UCSD-AML1 (cell line): ENCODE measurements at regions not wholly inside any gene's neighbourhood (a gene's known extent, or its start where the extent isn't known, plus 50 kb on each side); places are given as distances from the start of the nearest gene placed in this dataset.
"Not testable (repeated sequence)": the region's sequence is repeated elsewhere in the genome, so short reads cannot be mapped to it uniquely, and the experiment has no call there.

Source experiments
- DNase-seq: peaks from one replicate; lab custom pipeline; 2025; ENCODE audit not compliant: unreplicated experiment; lab: John Stamatoyannopoulos, UW

DNA sequence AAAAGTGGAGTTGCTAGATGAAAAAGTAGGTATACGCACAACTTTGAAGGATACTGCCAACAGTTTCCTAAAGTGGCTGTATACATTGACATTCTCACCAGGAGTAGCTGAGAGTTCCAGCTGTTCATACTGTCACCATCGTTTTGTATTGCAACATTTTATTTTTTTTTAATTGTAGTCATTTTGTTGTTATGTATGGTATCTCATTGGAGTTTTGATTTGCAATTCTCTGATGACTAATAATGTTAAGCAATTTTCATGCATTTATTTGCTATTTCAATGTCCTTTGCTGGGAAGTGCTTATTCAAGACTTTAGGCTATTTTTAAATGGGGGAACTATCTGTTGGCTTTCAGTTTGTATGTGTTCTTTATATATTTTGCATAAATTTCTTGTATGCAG lies 185.1 kb upstream of the TGFBR2 start:
- DNase-seq: no peak

DNA sequence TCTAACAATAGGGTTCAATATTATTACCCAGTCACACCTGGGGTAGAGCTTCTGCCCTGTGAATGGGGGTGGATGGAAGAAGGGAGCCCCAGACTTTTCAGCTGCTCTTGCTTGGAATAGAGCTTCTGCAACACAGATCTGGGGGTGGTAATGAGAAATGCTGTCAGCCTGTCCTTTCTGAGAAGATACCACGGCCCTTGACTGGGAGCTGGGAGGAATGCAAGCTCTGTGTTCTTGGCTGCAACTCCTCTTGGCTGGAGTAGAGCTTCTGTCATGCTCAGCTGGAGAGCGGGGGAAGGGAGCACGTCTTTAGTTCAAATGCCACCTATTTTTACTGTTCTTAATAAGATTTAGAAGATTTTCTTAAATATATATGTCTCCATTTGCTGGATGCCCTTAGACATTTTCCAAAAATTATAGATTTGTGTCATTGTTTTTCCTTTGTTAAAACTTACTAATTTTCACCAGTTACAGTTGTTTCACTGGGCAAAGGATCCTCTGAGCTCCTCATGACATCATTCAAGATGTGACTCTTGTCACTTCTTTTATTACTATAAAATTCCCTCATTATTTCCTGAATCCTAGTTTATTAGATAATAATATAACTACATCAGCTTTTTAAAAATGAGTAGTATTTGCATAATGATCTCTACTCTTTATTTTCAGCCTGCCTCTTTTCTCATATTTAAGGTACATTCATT lies 180.0 kb upstream of the TGFBR2 start:
- DNase-seq: no peak

DNA sequence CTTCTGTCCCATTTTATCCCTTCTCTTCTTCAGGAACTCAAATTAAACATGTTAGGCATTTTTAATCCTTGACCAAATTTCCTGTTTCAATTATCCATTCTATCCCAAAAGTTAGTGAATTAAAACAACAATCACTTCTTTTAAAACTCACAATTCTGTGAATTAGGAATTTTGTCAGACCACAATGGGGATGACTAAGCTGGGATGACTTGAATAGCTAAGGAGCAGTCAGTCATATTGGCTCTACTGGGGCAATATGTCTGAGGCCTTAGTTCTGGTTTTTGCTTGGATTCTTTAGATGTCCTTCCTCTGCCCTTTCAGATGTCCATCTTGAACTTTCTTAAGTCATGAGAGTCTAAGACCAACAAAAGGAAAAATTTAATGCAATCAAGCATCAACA lies 178.2 kb upstream of the TGFBR2 start:
- no peak for DNase-seq

DNA sequence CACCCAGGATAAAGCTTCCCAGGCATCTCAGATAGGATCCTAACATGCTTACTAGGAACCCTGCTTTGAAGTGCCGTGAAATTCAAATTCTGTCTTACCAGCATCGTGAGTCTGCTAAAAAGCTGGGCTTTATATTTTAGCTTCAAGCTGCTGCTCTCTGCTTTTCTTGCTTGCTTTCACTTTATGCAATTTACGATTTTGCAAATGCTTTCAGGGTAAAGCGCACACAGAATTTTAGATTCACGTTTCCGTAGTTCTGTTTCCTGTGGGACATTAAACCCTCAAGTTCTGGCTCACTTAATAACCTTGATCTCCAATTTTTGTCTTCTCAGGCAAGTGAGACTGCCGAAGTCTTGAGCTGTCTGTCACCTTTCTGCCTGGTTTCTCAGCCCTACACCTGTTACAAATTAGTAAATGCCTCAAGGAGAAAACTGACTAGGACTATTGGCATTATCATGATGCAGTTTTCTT lies 170.5 kb upstream of the TGFBR2 start:
- no peak for DNase-seq

DNA sequence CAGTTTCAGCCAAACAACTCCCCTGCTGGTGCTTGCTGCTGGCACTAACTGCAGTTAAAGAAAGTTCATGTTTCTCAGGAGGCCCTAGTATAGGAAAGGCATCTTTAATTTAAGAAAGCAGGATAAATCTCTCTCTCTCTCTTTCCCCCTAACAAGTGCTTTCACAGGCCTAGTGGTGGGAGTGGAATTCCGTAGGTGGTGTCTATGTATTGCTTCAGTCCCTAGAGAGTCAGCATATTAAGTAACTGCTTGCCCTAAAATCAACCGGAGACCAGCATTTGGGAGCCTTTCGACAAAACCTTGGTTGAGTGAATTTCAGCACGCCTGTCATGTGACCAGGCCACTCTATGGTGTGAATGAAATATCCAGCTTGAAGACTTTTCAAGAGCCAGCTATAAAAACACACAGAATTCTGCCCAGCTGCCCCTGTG lies 169.2 kb upstream of the TGFBR2 start:
- DNase-seq: no peak

DNA sequence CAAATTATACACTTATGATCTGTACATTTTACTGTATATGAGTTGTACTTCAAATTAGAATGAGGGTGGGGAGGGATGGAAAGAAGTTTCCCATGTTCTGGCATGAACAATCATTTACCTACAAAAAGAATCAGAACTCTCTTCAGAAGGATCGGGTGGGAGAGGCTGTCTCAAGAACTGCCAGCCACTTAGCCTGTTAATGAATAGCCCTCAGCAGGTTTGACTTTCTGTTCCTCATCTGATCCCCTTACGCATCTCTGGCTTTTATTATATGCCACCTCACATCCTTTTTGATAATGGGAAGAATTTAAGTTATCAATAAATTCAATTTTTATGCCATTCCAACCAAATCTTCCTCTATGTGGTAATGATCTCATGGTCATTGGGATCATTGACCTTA lies 168.3 kb upstream of the TGFBR2 start:
- DNase-seq: no peak

DNA sequence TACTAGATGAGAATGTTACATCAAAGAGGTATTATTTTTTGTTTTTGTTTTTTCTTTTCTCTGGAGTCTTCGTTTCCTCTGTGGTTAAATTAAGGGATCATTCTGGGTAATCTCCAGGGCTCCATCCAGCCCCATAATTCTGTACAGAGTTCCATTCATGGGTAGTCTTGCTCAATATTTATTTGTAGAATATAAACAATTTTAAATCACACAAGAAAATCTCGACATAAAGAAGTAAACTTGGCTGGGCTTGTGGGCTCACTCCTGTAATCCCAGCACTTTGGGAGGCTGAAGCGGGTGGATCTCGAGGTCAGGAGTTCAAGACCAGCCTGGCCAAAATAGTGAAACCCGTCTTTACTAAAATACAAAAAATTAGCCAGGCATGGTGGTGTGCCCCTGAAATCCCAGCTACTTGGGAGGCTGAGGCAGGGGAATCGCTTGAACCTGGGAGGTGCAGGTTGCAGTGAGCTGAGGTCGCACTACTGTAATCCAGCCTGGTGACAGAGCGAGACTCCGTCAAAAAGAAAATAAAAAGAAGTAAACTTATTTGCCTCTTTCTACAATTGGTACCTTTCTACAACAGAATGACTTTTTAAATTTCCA lies 166.8 kb upstream of the TGFBR2 start:
- no peak for DNase-seq

DNA sequence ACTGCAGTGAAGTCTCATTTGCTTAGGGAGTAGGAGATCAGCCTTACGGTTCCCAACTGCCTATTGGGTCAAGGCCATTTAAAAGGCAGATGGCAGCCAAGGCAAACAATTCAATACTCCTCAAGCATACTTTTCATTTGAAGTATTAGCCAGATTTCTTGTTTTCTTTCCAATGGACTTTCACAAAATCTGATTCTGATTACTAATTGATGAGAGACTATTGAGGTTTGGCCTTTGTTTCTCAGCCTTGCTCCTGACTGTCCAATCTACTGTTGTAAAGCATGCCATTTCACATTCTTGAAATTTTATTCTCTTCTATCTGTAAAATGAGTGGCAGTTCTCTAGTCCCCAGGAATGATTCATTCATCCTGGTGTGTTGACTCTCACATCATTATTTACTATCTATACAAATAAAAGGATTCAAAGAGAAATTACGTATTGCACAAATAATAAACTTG lies 166.2 kb upstream of the TGFBR2 start:
- no peak for DNase-seq

DNA sequence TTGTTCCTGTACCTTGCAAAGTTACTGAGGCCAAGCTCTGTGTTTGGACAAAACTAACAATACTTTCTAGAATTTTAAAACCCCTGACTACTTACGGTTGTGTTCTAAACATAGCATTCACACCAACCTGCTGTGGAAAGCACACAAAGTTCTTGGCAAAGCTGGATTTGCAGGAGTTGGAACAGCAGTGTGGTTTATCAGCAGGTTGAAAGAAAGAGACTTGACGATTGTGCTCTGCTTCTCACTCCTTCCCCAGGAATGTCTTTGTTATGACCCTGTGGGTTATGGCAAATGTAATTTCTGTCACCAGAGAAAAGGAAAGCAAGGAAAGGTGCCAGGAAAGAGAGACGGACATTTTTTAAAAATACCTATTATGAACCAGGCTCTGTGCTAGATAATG lies 165.5 kb upstream of the TGFBR2 start:
- DNase-seq: no peak

DNA sequence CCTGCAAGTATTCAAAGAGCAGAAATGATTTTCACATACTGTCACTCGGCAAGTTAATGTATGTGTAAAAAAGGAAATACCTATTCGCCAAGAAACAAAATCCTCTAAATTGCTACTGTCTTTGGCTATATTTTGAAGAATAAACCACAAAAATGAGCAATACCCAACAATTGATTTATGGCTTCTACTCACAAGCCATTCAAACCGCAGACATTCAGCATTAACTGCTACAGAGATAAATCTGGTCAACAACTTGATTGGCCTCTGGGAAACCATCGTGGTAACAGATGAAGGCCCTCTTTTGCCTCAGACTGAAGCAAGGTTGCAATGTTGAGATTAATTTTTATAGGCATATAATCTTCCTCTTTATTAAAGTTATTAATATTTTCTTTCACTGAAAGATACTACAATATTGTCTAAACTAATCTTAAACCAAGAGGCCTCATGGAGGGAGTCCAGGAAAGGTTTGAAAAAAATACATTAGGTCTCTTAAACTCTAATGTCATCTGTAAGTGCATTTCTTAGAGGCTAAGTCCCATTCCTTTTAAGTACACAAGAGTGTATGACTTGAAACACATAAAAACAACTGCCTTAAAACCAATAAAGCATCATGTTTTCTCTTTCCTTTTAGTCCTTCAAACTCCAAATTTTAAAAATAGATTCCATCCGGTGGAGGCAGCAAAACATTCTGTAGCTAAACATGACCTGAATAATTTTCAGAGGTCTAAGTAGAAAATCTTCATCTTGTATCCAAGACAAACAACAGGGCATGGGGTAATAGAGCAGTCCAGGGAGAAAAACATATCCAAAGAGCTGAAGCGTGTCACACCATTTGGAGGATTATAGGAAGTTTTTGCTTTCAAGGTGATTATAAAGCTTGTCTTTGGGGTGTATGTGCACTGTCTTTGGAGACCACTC lies 162.4 kb upstream of the TGFBR2 start:
- no peak for DNase-seq

DNA sequence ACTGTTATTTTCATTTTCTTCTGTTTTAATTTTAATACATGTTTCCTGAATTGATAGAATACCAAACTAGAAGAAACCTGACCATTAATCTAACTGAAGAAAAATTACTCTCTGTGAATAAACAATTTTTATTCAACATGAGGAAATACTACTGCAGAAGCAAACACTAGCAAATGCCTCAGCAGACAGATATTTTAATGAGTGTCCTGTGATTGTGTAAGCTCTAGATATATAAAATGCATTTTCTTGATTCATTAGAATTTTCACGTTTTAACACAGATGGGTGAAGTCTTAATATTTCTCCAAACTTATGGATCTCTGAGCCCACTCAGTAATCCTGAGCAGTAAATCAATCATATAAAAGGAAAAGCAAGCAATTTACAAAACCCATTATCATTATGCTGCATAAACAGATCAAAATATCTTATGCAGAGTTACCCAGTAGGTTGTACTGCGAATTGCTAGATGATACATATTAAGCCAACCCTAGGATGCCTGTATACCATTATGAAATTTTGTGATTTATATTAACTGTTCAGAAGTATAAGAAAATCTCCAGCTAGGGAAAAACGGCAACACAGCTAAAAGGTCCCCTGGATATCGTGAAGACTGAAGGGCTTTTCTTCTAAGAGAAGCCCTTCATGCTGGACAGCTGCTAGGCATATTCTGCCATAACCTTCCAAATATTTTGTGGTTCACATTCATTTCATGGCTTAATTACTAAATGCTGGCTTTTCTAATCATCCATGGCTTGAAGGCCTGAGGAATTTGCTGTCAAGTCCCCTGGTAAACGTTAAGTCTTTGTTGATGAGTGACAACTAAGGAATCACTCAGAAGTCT lies 157.7 kb upstream of the TGFBR2 start:
- no peak for DNase-seq

DNA sequence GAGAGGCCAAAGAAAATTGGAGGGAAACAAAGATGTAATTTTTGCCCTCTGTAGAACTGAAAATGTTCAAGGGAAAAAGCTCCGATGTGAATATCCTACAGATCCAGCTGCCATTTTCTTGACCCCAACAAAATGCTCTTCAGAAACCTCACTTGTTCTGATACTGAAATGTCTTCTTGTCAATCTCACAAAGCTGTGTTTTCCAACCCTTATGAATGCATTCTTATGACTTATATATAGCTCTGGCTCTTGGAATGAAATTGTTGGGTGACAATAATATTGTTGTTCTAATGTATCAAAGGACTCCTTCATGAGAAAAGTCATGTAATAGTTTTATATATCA lies 157.1 kb upstream of the TGFBR2 start:
- no peak for DNase-seq

DNA sequence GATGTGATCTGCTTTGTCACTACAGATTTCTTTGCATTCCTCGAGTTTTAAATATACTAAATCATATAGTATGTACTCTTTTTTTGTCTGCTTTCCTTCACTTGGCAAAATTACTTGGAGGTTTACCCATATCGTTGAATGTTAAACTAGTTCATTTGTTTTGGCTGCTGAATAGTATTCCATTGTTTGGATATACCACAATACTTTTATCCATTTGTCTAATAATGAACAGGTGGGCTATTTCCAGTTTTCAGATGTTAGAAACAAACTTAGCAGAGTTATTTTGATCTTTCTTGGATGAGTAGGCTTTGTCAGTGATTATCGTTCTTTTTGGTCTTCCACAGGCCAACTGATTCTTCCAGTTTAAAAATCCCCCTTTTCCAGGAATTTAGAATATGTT lies 154.0 kb upstream of the TGFBR2 start:
- DNase-seq: no peak

DNA sequence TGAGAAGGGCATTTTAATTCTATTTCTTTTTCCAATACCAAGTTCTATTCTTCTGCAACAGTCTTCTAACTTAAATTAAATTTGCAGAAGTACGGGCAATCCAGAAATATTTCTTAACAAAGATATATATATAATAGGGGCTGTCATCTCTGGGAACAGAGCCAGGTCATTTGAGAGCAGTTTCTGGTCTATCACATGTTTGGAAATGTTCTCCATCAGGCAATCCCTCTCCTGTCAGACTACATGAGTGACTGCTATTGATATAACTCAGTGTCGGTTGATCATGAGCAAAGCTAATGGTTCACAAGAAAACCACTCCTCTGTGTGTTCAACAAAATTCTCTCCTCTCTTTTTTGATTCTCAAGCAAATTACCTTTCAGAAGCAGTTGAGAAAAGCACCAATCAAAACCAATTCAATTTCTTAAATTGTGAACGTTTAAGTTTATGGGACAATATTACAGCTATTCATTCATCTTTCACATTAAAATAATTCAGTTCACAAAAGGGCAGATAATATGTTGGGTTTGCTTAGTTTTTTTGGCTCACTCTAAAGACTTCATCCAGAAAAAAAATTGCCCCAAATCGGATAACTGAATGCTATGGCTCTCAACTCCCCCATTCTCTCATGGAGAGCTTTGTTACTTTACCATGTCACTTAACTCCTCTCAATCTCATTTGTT lies 152.9 kb upstream of the TGFBR2 start:
- DNase-seq: no peak

DNA sequence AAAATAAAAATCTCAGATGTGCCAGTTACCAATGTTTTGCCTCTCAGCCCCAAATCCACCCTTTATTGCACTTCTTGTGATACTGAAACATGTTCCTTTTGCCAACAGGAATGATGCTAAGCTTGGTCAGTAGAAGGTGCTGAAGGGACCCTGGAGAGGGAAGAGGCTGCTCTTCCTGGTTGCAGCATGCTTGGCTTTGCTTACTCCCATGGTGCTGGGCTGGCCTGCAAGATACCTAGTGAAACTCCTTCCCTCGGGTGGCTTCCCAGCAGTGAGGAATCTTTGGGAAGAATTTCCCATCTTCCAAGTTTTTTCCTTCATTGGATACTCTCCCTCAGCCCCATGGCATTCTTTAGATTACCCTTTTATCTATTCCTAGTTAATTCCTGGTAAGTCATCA lies 151.8 kb upstream of the TGFBR2 start:
- DNase-seq: no peak

DNA sequence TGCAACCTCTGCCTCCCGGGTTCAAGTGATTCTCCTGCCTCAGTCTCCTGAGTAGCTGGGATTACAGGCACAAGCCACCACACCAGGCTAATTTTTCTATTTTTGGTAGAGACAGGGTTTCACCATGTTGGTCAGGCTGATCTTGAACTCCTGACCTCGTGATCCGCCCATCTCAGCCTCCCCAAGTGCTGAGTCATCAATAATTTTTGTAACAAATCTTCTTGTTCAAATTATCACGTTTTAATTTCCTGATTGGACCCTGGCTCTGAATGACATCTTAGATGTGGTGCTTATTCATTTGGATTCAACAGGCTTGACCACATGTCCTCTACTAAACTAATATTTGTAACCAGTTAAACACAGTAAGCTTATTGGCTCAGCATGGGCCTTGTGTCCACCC lies 151.3 kb upstream of the TGFBR2 start:
- DNase-seq: not testable (repeated sequence)

DNA sequence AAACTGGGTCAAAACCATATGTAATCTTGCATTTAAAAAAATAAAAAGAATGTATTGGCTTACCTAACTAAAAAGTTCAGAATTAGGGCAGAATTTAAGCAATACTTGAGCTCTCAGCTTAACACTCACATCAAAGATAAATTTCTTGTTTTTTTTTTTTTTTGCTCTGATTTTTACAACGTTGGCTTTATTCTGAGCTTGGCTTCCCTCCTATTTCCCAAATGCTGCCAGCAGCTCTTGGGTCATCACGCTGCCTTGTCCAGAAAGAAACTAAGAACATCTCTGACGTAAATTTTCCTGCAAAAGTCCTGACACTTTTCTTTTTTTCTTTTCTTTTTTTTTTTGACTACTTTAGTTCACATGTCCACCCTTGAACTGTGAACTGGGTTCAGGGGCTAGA lies 150.6 kb upstream of the TGFBR2 start:
- DNase-seq: no peak

DNA sequence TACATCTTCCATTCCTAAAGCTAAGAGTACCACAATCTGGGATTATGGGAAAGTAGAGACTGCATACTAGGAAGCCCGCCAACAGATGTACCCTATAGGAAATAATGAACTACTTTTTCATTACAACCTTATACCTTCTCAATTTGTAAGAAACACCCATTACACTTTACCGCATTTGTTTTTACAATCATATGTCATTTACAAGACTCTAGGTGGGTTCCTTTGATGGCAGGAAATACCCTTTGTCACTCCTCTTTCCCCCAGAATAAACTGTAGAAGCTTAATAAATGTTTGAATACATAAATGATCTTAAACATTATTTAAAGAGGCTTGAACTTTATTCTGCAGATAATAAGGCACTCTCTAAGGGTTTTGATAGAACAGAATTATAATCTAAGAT lies 150.1 kb upstream of the TGFBR2 start:
- DNase-seq: no peak

DNA sequence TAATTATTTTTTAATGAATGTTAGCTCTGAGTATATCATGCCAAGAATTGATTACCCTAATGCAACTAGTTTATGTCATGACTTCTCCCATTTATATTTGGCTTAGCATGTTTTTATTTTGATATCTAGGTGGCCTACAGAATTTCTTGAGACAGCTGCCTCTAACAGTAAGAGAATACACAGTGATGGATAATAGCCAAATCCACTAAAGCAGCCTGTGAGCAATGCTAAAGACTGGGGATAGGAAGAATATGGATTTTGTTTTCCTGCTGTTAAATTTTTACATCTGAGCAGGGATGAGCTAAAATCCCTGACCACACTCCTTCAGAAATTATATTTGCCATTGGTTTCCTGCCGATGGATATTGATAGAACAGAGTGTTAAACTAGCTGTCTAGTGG lies 149.3 kb upstream of the TGFBR2 start:
- DNase-seq: no peak

DNA sequence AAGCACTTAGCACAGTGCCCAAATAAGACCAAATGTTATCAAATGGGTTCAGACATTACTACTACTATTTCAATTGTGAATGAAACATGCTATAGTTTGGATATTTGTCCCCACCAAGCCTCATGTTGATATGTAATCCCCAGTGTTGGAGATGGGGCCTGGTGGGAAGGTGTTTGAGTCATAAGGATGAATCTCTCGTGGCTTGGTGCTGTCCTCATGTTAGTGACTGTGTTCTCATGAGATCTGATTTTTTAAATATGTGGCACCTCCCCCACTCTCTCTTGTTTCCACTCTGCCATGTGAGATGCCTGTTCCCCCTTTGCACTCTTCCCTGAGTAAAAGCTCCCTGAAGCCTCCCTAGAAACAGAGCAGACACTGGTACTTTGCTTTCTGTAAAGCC lies 148.7 kb upstream of the TGFBR2 start:
- DNase-seq: no peak
